SK-N-SH (cell line): ENCODE measurements at regions not wholly inside any gene's neighbourhood (a gene's known extent, or its start where the extent isn't known, plus 50 kb on each side); places are given as distances from the start of the nearest gene placed in this dataset.
"Not testable (repeated sequence)": the region's sequence is repeated elsewhere in the genome, so short reads cannot be mapped to it uniquely, and the experiment has no call there.

Source experiments
- CTCF ChIA-PET: fragments of 300-600, 350-600 bp; formaldehyde crosslinking; extraction: SDS; loops from one replicate; lab custom pipeline; 2021; lab: Yijun Ruan, JAX
- POLR2A ChIA-PET: fragments of 350-600 bp; sonication (Branson Sonifier 250); formaldehyde crosslinking; extraction: SDS; loops from one replicate; lab custom pipeline; 2020; ENCODE audit warnings: antibody characterized with exemption, inconsistent platforms; lab: Yijun Ruan, JAX
- DNase-seq: peaks from one replicate; pipeline ENCODE4 v3.0.0; 2012
- H2AFZ ChIP-seq: fragments of 200-600 bp; sonication (generic); 2 replicates; pipeline ENCODE4 v1.8.1; 2016; ENCODE audit warnings: antibody characterized with exemption, mild to moderate bottlenecking, low read depth
- H3F3A ChIP-seq: fragments of 200-600 bp; sonication (generic); replicated peaks from 2 replicates; pipeline ENCODE3; 2016; ENCODE audit warnings: antibody characterized with exemption, mild to moderate bottlenecking; ENCODE audit not compliant: insufficient read depth
- H3K27ac ChIP-seq, 2 experiments: fragments of 200-500 bp in 1 of 2; fragments of 200-600 bp in 1 of 2; sonication (Bioruptor generic) in 1 of 2; sonication (generic), shearing (Covaris generic) in 1 of 2; 2 replicates each; pipeline versions ENCODE4 v1.5.1 to v1.6.1; 2014 to 2016; ENCODE audit warnings: low read depth in 2 of 2, inconsistent platforms in 1 of 2, low read length in 1 of 2, mild to moderate bottlenecking in 1 of 2, mixed read lengths in 1 of 2
- H3K27me3 ChIP-seq: fragments of 200-600 bp; sonication (generic), shearing (Covaris generic); 2 replicates; pipeline ENCODE4 v1.6.1; 2016; ENCODE audit warnings: mixed run types; ENCODE audit not compliant: insufficient read depth
- H3K36me3 ChIP-seq, 2 experiments: fragments of 200-500 bp in 1 of 2; fragments of 200-600 bp in 1 of 2; sonication (Bioruptor generic) in 1 of 2; sonication (generic) in 1 of 2; replicated peaks in 1 of 2; 2 replicates each; pipeline versions ENCODE3 to v1.5.1; 2014 to 2016; ENCODE audit warnings: low read length in 1 of 2, mild to moderate bottlenecking in 1 of 2; ENCODE audit not compliant: insufficient read depth in 2 of 2, control insufficient read depth in 1 of 2
- H3K4me1 ChIP-seq, 2 experiments: fragments of 200-500 bp in 1 of 2; fragments of 200-600 bp in 1 of 2; sonication (Bioruptor generic) in 1 of 2; sonication (generic), shearing (Covaris generic) in 1 of 2; 2 replicates each; pipeline versions ENCODE4 v1.5.1 to v1.6.1; 2014 to 2016; ENCODE audit warnings: low read depth in 1 of 2, low read length in 1 of 2, mixed run types in 1 of 2; ENCODE audit not compliant: insufficient read depth in 2 of 2, control insufficient read depth in 1 of 2
- H3K4me2 ChIP-seq: fragments of 200-600 bp; sonication (generic), shearing (Covaris generic); 2 replicates; pipeline ENCODE4 v1.6.1; 2017; ENCODE audit warnings: mixed run types
- H3K4me3 ChIP-seq, 2 experiments: fragments of 200-500 bp in 1 of 2; fragments of 200-600 bp in 1 of 2; sonication (Bioruptor generic) in 1 of 2; sonication (generic), shearing (Covaris generic) in 1 of 2; 2 replicates each; pipeline versions ENCODE4 v1.5.1 to v1.8.1; 2014 to 2016; ENCODE audit warnings: low read depth in 2 of 2, inconsistent platforms in 1 of 2, low read length in 1 of 2, mild to moderate bottlenecking in 1 of 2, mixed read lengths in 1 of 2, moderate library complexity in 1 of 2
- H3K79me2 ChIP-seq: fragments of 200-600 bp; sonication (generic); 2 replicates; pipeline ENCODE4 v1.8.1; 2017; ENCODE audit warnings: mild to moderate bottlenecking; ENCODE audit not compliant: insufficient read depth
- H3K9ac ChIP-seq: fragments of 200-600 bp; sonication (generic); 2 replicates; pipeline ENCODE4 v1.6.1; 2017; ENCODE audit warnings: mixed run types
- H3K9me2 ChIP-seq: fragments of 200-600 bp; sonication (generic); 2 replicates; pipeline ENCODE4 v1.6.1; 2017; ENCODE audit warnings: mixed run types
- H3K9me3 ChIP-seq: fragments of 200-600 bp; sonication (generic); 2 replicates; pipeline ENCODE4 v1.6.1; 2017; ENCODE audit warnings: mixed run types, mild to moderate bottlenecking, moderate library complexity
- H4K20me1 ChIP-seq: fragments of 200-600 bp; sonication (generic); 2 replicates; pipeline ENCODE4 v1.6.1; 2017; ENCODE audit warnings: mild to moderate bottlenecking, mixed run types; ENCODE audit not compliant: insufficient read depth
- WGBS: methylation state at CpG from one replicate; pipeline ENCODE4 v1.1.6; 2017; ENCODE audit warnings: low lambda C conversion rate; 5-methylcytosine and 5-hydroxymethylcytosine counted together
- TF ChIP-seq, protein P1 (sequence below): IDR thresholded peaks from 2 replicates; pipeline ENCODE4 v1.6.1; 2012; ENCODE audit warnings: mild to moderate bottlenecking, low read depth, low read length, moderate library complexity

DNA sequence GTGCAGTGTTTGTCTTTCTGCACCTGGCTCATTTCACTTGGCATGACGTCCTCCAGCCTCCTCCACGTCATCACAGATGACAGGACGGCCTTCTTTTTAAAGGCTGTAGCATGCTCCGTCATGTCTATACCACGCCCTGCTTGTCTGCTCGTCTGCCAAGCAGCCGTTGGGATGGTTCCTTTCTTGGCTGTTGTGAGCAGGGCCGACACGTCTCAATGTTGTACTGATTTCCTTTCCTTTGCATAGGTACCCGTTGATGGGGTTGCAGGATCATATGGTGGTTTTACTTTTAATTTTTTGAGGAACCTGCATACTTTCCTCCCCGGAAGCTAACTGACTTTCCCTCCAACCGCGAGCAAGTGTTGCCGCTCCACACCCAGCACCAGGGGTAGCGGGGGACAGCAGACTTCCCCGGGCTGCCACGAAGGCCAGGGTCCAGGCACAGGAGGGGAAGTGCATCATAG, 212.2 kb upstream of the ZNF469 start (continued):
- TF ChIP-seq, protein P1, sequence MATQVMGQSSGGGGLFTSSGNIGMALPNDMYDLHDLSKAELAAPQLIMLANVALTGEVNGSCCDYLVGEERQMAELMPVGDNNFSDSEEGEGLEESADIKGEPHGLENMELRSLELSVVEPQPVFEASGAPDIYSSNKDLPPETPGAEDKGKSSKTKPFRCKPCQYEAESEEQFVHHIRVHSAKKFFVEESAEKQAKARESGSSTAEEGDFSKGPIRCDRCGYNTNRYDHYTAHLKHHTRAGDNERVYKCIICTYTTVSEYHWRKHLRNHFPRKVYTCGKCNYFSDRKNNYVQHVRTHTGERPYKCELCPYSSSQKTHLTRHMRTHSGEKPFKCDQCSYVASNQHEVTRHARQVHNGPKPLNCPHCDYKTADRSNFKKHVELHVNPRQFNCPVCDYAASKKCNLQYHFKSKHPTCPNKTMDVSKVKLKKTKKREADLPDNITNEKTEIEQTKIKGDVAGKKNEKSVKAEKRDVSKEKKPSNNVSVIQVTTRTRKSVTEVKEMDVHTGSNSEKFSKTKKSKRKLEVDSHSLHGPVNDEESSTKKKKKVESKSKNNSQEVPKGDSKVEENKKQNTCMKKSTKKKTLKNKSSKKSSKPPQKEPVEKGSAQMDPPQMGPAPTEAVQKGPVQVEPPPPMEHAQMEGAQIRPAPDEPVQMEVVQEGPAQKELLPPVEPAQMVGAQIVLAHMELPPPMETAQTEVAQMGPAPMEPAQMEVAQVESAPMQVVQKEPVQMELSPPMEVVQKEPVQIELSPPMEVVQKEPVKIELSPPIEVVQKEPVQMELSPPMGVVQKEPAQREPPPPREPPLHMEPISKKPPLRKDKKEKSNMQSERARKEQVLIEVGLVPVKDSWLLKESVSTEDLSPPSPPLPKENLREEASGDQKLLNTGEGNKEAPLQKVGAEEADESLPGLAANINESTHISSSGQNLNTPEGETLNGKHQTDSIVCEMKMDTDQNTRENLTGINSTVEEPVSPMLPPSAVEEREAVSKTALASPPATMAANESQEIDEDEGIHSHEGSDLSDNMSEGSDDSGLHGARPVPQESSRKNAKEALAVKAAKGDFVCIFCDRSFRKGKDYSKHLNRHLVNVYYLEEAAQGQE: no peak

GRCh38 chr16:88171126-88171525, 211.6 kb upstream of the ZNF469 start:
- H3K27me3 ChIP-seq, H3K9ac ChIP-seq, H3K4me1 ChIP-seq, H3K9me2 ChIP-seq, H2AFZ ChIP-seq, H3K79me2 ChIP-seq, DNase-seq, POLR2A ChIA-PET, H3K9me3 ChIP-seq, H3K4me3 ChIP-seq, CTCF ChIA-PET, H4K20me1 ChIP-seq, H3K4me2 ChIP-seq, H3K36me3 ChIP-seq, H3F3A ChIP-seq, H3K27ac ChIP-seq: not testable (repeated sequence)
- WGBS: no CpG with 5 or more reads among the region's 1 CpG

- POLR2A ChIA-PET, CTCF ChIA-PET: not testable (repeated sequence)
Observed at GRCh38 chr16:88176184-88176583, 206.6 kb upstream of the ZNF469 start.

GRCh38 chr16:88176591-88177180, 206.1 kb upstream of the ZNF469 start:
- H3K4me2 ChIP-seq, H2AFZ ChIP-seq, CTCF ChIA-PET, POLR2A ChIA-PET, H3F3A ChIP-seq, H3K9me3 ChIP-seq, H3K4me3 ChIP-seq, H3K36me3 ChIP-seq, H3K9me2 ChIP-seq, H3K79me2 ChIP-seq, H3K27me3 ChIP-seq, H4K20me1 ChIP-seq, H3K9ac ChIP-seq, H3K4me1 ChIP-seq, H3K27ac ChIP-seq, DNase-seq: not testable (repeated sequence)
- 63% methylated on average over 20 of the region's 23 CpGs for WGBS

More at GRCh38 chr16:88176184-88176583, 206.6 kb upstream of the ZNF469 start:
- H3K4me2 ChIP-seq, H3K4me3 ChIP-seq, H3K36me3 ChIP-seq, H3K4me1 ChIP-seq, DNase-seq, H3K27me3 ChIP-seq, H4K20me1 ChIP-seq, H3K27ac ChIP-seq, H3K9me2 ChIP-seq, H3K9me3 ChIP-seq, H3K79me2 ChIP-seq, H3K9ac ChIP-seq, H2AFZ ChIP-seq, H3F3A ChIP-seq: not testable (repeated sequence)
- 85% methylated on average over 3 of the region's 8 CpGs for WGBS

DNA sequence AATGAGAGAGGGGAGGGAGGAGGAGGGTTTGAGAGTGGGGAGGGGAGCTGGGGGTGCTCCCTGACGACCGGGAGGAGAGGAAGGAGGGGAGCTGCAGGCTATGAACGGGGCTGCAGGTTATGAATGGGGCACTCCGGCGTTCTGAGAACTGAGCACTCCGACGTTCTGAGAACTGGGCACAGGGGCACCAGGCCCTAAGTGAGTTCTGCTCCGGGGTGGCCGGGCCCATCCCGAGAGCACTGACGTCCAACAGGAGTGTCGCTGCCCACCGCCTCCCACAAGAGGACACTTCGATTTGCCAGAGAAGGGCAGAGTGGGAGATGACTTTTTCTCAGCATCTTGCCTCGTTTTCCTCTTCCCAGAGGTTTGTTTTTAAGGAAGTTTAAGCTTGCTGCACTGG, 204.5 kb upstream of the ZNF469 start:
- H2AFZ ChIP-seq, H3K36me3 ChIP-seq, POLR2A ChIA-PET, H3K9ac ChIP-seq, H3K9me3 ChIP-seq, CTCF ChIA-PET, H3K9me2 ChIP-seq, H3K27ac ChIP-seq, H3K27me3 ChIP-seq, H3F3A ChIP-seq, H3K4me2 ChIP-seq, H3K4me1 ChIP-seq, DNase-seq, H3K79me2 ChIP-seq, H3K4me3 ChIP-seq, H4K20me1 ChIP-seq: not testable (repeated sequence)
- 69% methylated on average over 15 of the region's 15 CpGs for WGBS

DNA sequence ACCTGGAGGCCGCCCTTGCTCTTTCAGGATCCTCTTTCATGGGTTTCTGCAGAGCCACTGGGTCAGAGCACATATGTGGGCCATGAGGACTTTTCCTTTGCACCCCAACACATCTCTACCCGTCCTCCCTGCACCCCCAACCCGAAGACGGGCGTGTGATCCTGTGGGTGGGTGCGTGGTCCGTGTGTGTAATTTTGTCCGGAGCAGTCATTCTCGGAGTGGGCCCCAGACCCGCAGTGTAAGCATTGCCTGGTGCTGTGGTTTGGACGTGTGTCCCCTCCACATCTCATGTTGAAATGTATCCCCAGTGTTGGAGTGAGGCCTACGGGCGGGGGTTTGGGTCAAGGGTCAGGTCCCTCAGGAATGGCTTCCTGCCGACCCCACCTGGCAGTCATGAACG, 203.9 kb upstream of the ZNF469 start:
- H3K27ac ChIP-seq, H3K9ac ChIP-seq, H3K9me2 ChIP-seq, POLR2A ChIA-PET, H3K27me3 ChIP-seq, H3K4me2 ChIP-seq, DNase-seq, H3K4me1 ChIP-seq, H2AFZ ChIP-seq, H3K36me3 ChIP-seq, H3K4me3 ChIP-seq, H3F3A ChIP-seq, H3K9me3 ChIP-seq, H4K20me1 ChIP-seq, CTCF ChIA-PET, H3K79me2 ChIP-seq: not testable (repeated sequence)
- WGBS: 68% methylated on average over 13 of the region's 15 CpGs
